KOPT-K1 (cell line): ENCODE measurements at regions not wholly inside any gene's neighbourhood (a gene's known extent, or its start where the extent isn't known, plus 50 kb on each side); places are given as distances from the start of the nearest gene placed in this dataset.

ENCODE experiments used
- H3K27ac ChIP-seq: fragments of 200-600 bp; sonication (generic); 2 replicates; pipeline ENCODE4 v1.5.1; 2016; ENCODE audit warnings: antibody characterized with exemption, mild to moderate bottlenecking, low read depth, low read length; ENCODE audit not compliant: poor library complexity, severe bottlenecking
- H3K36me3 ChIP-seq: fragments of 200-600 bp; sonication (generic); 2 replicates; pipeline ENCODE4 v1.5.1; 2017; ENCODE audit warnings: antibody characterized with exemption, mild to moderate bottlenecking, low read length, moderate library complexity; ENCODE audit not compliant: insufficient read depth
- H3K9me3 ChIP-seq: fragments of 200-600 bp; sonication (generic); 2 replicates; pipeline ENCODE4 v1.5.1; 2017; ENCODE audit warnings: antibody characterized with exemption, low read length, mild to moderate bottlenecking; ENCODE audit not compliant: insufficient read depth, poor library complexity, severe bottlenecking

DNA sequence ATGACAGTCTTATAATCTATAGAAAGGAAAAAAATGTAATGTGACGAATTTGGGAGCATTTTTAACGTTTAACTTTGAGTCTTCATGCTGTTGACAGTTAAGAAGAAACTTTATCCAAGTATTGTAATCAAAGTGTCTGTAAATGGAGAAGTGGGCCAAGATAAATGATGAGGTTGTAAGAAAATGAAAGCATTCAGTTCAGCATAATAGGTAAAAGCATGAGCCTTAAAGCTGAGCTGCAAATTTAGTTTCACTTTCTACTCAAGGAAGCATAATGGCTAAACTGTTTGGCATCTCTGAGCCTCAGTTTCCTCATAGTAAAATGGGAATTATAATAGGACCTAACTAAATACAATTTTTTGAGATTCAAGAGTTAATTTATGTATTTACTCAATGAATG lies 1554.8 kb downstream of the KCNT2 start:
- no peaks in the 10 kb centered on the region for H3K36me3 ChIP-seq
- H3K27ac ChIP-seq, result no peak overlapping the region
- peaks cover 10% of the 10 kb centered on the region for H3K9me3 ChIP-seq

DNA sequence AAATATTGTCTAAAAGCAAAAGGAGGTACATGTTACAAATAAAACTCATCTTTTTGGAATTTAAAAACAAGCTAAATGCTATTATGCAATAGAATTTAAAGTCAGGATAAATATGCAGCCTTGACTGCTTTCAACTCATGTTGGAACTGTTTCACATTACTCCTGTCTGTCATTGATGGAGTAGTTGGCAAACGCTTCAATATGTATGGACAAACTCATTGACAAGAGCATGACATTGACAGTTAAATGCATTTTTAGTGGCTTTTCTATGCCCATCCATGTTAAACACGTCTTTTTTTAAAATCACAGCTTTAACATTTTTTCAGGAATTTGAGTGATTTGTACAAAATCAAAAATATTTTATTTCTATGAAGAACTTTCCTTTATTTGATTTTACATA lies 1560.5 kb downstream of the KCNT2 start:
- Histone ChIP-seq H3K27ac (no peak overlapping the region), H3K9me3 (peaks cover 10% of the 10 kb centered on the region), H3K36me3 (no peaks in the 10 kb centered on the region)

DNA sequence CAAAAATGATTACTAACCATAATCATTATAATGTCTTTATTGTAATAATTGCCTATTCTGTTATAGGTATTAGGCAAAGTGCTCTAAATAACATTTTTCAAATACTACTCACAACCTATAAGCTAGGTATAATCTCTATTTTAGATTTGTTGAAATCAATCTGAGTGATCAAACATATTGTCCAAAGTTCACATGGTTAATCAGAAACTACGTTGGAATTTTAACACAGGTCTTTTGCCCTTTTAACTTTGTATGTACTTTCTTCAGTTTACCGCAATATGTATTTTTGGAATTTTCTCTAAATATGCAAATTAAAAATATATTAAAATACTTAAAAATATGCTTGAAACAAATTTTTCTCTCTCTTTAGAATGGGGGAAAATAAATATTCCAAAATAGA lies 1563.2 kb downstream of the KCNT2 start:
- no peak overlapping the region for H3K27ac ChIP-seq
- no peaks in the 10 kb centered on the region for H3K36me3 ChIP-seq
- H3K9me3 ChIP-seq, result no peaks in the 10 kb centered on the region

DNA sequence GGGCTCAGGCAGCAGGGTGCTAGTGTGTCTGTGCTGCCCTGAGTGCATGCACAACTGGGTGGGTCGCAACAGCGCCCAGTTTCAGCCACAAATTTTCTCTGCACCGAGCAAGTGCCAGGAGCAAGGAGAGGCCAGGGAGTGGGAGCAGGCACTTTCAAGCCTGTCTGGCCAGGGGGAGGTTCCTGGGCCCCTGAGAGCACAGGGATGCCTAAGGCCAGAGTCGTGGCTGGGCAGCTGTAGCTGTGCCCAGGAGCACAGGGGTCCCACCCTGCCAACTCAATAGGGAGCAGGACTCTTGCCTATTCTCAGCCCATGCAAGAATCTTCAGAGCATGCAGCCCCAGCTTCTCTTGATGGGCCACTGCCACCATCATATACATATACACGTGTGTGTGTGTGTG lies 1577.4 kb downstream of the KCNT2 start:
- H3K9me3 ChIP-seq, result peaks cover 21% of the 10 kb centered on the region
- H3K27ac ChIP-seq, result no peak overlapping the region
- no peaks in the 10 kb centered on the region for H3K36me3 ChIP-seq

DNA sequence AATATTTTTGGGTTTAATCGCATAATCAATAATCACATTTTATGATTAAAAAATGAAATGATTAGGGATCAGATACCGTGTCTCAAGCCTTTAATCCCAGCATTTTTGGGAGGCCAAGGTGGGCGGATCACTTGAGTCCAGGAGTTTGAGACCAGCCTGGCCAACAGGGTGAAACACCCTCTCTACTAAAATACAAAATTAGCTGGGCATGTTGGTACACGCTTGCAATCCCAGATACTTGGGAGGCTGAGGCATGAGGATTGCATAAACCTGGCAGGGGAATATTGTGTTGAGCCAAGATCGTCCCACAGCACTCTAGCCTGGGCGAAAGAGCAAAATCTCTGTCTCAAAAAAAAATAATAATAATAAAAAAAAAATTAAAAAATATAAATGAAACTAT lies 1581.4 kb downstream of the KCNT2 start:
- peaks cover 21% of the 10 kb centered on the region for H3K9me3 ChIP-seq
- no peak overlapping the region for H3K27ac ChIP-seq
- H3K36me3 ChIP-seq, result no peaks in the 10 kb centered on the region

DNA sequence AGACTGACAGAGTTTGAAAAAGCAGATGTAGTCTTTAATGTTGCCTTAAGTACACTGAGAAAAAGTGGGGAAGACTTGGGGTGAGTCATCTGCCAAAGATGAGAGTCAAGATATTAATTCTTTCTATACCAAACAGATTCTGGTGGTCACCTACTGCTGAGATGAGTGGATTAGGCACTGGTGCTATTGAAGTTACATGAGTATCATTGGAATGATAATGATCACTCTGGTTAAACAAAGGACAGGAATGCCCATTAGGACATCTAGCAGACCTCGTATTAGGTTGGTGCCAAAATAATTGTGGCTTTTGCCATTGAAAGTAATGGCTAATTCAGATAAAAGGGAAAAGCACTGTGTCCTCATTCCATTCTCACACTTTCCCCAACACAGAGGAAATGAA lies 1588.9 kb downstream of the KCNT2 start:
- peaks cover 2% of the 10 kb centered on the region for H3K9me3 ChIP-seq
- no peaks in the 10 kb centered on the region for H3K36me3 ChIP-seq

DNA sequence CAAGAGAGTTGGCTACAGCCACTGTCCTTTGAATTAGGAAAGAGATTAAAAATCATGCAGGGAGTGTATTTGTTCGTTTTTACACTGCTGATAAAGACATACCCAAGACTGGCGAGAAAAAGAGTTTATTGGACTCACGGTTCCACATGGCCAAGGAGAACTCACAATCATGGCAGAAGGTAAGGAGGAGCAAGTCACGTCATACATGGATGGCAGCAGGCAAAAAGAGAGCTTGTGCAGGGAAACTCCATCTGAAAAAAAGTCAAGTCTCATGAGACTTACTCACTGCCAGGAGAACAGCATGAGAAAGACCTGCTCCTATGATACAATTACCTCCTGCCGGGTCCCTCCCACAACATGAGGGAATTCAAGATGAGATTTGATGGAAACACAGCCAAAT lies 1595.2 kb downstream of the KCNT2 start:
- peaks cover 6% of the 10 kb centered on the region for H3K9me3 ChIP-seq
- H3K36me3 ChIP-seq, result no peaks in the 10 kb centered on the region
- no peak overlapping the region for H3K27ac ChIP-seq

More for the DNA sequence above, 1588.9 kb downstream of the KCNT2 start:
- no peak overlapping the region for H3K27ac ChIP-seq

DNA sequence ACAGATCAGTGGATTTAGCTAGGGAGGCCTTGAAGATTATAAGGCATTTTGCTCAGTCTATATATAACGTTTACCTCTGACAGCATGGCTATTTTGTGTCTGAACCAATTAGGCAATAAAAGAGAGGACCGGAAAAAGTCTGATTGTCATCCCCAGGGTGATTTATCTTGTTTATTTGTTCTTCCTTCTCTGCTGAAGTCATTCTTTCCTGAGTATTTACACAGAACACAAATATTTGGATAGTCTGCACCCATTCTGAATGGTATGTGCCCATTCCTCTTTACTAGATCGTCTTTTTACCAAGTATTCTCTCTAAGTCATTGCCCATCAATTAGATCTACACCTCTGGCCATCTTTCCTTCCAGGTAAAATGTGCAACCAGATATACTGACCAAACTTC lies 1602.9 kb downstream of the KCNT2 start:
- no peaks in the 10 kb centered on the region for H3K9me3 ChIP-seq
- H3K27ac ChIP-seq, result no peak overlapping the region
- no peaks in the 10 kb centered on the region for H3K36me3 ChIP-seq

DNA sequence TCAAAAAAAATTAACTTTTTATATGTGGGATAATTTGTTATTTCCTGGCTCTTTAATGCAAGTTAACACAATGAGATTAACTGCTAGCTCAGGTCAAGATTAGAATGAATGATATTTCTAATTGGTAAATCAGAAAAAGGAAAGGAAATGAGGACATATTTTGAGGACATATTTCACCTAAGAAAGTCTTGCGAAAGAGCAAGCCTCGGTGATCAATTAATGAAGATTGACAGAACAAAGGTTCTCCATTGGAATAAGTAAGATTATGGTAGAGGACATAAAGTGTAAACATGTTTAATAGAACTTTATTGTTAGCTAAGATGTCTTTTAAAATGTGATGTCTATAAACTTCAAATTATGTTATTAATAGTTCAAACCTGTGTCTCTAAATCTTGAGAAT lies 1617.8 kb downstream of the KCNT2 start:
- no peaks in the 10 kb centered on the region for H3K36me3 ChIP-seq
- no peaks in the 10 kb centered on the region for H3K9me3 ChIP-seq
- H3K27ac ChIP-seq, result no peak overlapping the region

DNA sequence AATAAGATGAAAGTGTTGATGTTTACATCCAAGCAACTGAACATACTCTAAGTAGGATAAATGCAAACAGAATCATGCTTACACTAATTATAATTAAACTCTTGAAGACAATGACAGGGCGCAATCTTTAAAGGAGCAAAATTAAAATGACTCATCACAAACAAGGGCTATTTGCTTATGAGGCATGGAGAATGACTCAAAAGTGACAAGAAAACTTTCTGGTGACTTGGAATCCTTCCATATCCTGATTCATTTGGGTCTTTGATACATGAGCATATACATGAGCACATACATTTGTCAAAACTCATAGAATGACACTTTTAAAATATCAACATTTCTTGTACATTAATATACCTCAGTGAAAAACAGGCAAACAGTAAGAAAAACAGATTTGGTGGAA lies 1632.3 kb downstream of the KCNT2 start:
- no peak overlapping the region for H3K27ac ChIP-seq
- H3K9me3 ChIP-seq, result no peaks in the 10 kb centered on the region
- H3K36me3 ChIP-seq, result no peaks in the 10 kb centered on the region

DNA sequence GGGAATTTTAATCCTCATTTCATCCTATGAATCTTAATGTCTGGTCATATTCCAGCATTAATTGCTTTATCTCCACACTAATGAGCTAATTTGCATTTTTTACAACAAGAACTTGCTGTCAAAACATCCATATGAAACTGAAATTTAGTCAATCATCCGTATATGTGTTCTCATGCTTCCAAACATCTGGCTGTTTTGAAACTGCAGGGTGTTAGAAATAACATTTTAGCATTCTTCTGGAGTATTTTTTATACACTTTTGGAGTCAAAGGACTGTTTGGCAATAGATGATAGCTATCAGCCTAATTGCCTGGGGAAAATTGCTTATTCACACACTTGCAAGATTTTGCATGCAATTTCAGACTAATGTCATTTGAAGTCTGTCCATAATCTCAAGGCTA lies 1639.3 kb downstream of the KCNT2 start:
- Histone ChIP-seq H3K27ac (no peak overlapping the region), H3K36me3 (no peaks in the 10 kb centered on the region), H3K9me3 (no peaks in the 10 kb centered on the region)

DNA sequence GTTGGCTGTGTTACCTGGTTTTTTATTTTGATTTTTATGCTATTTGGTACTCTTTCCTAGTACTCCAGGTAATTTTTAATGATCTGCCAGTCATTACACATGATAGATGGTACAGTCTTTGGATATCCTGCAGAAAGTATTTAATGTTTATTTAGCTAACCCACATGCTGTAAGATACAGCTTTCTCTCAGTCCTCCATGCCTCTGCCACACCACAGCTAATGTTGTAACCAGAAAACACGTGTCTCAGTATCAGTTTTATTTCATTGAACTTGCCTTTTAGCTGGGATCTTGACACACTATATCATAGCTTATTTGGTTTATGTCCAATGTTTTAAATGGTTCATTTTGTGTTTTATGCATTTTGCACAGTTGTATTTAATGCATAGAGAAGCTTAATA lies 1648.4 kb downstream of the KCNT2 start:
- Histone ChIP-seq H3K27ac (no peak overlapping the region), H3K9me3 (no peaks in the 10 kb centered on the region), H3K36me3 (no peaks in the 10 kb centered on the region)

DNA sequence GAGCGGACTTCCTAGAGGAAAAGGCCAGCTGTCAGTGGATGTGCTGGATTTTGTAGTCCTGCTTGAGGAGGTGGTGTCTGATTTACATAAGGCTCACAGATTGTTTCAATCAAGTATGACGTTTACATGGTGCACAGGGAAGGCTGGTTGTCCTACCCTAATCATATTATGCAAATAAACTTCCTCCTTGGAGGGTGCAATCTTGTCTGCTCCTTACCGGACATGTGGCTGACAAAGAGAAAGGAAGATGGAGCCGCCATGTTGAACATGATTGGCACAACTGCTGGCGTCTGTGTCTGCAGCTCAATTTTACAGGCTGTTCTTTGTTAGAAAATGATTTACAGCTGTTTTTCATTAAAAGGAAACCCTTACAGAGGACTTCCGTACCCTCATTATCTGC lies 1656.1 kb downstream of the KCNT2 start:
- Histone ChIP-seq H3K27ac (no peak overlapping the region), H3K36me3 (no peaks in the 10 kb centered on the region), H3K9me3 (no peaks in the 10 kb centered on the region)

DNA sequence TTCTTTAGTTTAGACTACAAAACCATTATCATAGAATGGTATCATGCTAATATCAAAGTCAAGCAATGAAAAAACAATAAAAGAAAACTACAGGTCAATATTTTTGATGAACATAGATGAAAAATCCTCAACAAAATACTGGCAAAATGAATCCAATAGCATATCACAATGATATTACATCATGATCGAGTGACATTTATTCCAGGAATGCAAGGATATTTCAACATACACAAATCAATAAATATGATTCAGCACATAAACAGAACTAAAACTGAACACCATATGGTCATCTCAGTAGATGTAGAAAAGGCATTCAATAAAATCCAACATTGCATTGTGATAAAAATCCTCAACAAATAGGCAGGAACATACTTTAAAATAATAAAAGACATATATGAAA lies 1657.7 kb downstream of the KCNT2 start:
- H3K9me3 ChIP-seq, result no peaks in the 10 kb centered on the region
- H3K27ac ChIP-seq, result no peak overlapping the region
- no peaks in the 10 kb centered on the region for H3K36me3 ChIP-seq

DNA sequence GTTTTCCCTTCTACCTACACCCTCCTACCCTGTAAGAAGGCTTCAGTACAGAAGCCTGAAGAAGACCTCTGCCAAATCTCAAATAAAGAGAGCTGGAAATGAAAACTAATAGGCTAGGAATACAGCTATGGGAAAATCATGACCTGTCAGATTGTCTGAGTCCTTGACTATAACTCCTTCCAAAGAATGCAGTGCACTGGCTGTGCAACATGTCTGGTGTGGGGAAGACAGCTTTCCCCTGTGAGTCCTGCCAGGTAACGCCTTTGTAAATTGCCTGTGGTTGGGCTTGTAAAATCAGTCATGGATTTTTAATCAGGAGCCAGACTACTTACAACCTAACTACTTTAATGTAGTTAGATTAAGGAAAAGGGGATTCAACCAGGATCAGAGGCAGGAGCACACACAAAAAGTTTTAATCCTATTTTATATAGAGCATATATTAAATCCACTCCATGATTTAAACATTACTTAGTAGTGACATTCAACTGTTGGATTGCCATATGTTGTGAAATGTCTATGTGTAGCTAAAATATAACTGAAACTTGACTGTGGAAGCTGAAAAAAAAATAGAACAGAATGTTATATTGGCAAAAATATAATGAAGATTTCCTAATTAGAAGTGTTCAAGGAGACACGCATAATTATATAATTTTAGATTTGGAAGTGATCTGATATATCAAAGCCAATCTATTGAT lies 1667.8 kb downstream of the KCNT2 start:
- peaks cover 6% of the 10 kb centered on the region for H3K9me3 ChIP-seq
- no peak overlapping the region for H3K27ac ChIP-seq
- no peaks in the 10 kb centered on the region for H3K36me3 ChIP-seq

DNA sequence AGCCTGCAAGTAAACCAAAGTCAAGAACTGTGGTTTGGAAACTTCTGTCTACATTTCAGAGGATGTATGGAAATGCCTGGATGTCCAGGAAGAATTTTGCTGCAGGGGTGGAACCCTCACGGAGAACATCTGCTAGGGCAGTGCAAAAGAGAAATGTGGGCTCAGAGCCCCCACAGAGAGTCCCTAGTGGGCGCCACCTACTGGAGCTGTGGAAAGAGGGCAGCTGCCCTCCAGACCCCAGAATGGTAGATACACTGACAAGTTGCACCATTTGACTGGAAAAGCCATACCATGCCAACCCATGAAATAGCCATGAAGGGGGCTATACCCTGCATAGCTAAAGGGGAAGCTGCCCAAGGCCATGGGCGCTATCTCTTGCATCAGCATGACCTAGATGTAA lies 1672.4 kb downstream of the KCNT2 start:
- Histone ChIP-seq H3K36me3 (no peaks in the 10 kb centered on the region), H3K27ac (no peak overlapping the region), H3K9me3 (peaks cover 14% of the 10 kb centered on the region)
